HG02938 (cell line): ENCODE measurements at regions not wholly inside any gene's neighbourhood (a gene's known extent, or its start where the extent isn't known, plus 50 kb on each side); places are given as distances from the start of the nearest gene placed in this dataset.

ENCODE experiments used
- ATAC-seq: cut with Tn5 transposase; IDR thresholded peaks from one replicate; pipeline ENCODE4 v1.9.1; 2021; ENCODE audit warnings: mild to moderate bottlenecking, moderate library complexity; ENCODE audit not compliant: unreplicated experiment

DNA sequence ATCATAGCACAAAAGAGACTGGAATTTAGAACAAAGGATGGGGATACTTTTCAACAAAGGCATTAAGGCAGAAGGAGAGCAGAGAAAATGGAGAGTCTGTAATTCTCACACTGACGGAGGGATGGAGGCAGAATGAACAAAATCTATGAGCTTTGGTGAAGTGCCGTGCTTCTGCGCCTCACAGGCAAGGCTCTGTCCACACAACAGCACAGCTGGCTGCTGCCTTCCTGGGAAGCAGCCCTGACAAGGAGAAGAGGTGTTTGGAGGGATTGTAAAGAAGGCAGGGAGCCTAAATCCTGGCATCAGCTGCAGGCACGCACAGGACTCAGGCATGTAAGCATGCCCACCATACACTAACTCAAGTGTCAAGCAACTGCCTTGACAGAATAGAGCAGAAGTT, 485.2 kb upstream of the KIF2A start:
- ATAC-seq = no peak

DNA sequence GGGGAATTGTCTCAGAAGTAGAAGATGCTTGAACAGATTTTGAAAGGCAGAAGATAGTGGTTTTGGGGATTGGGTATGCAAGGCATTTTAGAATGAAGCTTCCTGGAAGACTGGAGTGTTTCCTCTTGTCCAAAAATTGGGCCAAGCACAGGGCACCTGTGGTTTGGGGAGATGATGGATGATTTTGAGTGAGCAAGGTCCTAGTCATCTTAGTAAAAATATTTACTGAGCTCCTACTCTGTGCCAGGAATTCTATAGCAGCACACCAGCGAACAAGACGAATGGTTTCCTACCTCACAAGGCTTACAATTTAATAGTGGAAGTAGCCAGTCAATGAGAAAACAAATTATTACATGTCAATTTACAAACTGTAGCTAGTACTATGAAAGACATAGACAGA, 484.4 kb upstream of the KIF2A start:
- no peak for ATAC-seq

DNA sequence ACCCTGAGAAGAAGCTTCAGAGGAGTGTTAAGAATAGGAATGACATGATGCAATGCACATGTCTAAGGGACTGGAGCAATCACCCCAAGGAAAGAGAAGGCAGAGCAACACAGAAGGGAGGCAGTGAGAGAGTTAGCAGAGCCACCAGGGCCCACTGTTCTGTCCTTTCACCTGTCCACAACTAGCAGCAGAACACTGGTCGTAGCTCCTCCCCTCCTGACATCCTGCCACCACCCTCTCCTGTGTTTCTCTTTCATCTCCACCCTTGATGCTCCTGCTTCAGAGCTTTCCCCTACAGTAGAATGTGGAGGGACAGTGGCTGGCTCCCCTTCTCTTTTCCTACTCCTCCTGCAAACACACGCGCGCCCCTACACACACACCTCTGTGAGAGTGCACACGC, 483.4 kb upstream of the KIF2A start:
- no peak for ATAC-seq

- no peak for ATAC-seq
These were observed 482.9 kb upstream of the KIF2A start for GRCh38 chr5:61823065-61823464.

GRCh38 chr5:61823781-61824180, 482.2 kb upstream of the KIF2A start:
- ATAC-seq = no peak

- no peak for ATAC-seq
These were observed 481.6 kb upstream of the KIF2A start for GRCh38 chr5:61824396-61824795.

DNA sequence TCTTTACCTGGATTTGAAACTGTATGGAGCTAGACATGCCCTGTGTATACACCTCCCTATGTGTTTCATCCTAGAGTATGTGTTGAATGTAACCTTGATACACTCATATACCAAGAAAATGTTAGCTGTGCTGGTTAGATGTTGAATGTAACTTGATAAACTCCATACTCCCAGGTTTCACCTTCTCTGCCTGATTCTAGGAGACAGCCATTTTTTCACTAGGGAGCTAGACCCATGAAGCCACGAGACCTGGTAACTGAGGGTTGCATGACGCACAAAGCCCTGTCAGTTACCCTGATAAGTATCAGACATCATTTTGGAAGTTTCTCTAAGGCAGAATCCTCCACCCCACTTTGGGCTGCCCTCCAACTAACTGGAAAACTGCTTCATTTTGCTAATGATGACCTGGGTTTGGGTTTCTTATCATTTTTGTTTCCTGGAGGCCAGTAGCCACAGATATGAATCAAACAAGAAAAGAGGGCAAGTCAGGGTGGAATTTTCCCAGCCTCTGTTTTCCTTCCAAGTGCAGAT, 478.5 kb upstream of the KIF2A start:
- no peak for ATAC-seq

- ATAC-seq = no peak
These were observed 477.1 kb upstream of the KIF2A start for GRCh38 chr5:61828856-61829255.

- ATAC-seq = no peak
These were observed 474.3 kb upstream of the KIF2A start for GRCh38 chr5:61831736-61832135.

GRCh38 chr5:61837788-61838187, 468.2 kb upstream of the KIF2A start:
- no peak for ATAC-seq

DNA sequence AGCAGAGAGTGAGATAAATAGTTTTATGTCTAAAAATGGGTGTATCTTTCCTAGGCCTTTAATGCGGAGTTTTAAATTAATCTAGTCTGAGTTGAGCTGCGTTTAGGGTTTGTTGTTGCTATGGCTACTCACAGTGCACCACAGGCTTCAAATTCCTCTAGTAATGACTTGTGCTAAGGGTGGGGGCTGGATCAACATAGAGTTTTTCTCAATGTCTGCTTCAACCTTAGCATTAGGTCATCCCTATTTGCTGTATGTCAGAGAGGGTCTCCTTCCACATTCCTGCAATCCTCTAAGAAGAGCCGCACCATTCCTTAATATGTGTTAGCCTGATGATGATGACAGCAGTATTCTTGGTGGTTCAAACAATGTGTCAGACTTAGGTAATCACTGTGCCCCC, 465.6 kb upstream of the KIF2A start:
- no peak for ATAC-seq

GRCh38 chr5:61842840-61843239, 463.2 kb upstream of the KIF2A start:
- no peak for ATAC-seq

DNA sequence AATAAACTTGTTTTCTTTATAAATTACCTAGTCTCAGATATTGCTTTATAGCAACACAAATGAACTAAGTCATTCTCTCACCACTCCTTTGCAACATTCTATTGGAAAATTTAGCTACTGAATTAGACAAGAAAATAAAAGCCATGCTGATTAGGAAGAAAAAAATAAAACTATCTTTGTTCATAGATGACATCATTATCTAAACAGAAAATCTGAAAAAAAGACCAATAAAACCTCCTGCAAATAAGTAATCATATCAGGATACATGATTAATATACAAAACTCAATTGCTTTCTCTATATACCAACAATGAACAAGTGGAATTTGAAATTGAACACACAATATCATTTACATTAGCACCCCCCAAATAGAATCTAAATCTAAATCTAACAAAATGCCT, 455.3 kb upstream of the KIF2A start:
- no peak for ATAC-seq

GRCh38 chr5:61854531-61854930, 451.5 kb upstream of the KIF2A start:
- ATAC-seq = no peak

DNA sequence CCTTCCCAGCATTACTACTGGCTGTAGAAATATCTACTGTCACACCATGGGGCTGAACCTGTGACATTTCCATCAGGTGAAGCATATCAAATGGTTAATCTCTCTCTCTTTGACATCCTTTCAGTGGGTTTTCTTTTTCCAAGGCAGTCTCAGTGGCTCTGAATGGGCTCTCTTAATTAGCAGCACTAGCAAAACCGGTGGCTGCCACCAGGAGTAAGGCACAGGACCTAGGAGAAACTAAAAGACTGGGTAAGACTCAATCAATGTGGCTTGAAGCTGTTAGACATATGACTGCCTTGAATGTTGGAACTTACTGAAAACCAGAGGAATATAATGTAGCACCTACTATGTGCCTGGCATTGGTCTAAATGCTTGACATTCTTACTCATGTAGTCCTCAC, 445.0 kb upstream of the KIF2A start:
- ATAC-seq = no peak

GRCh38 chr5:61866930-61867329, 439.1 kb upstream of the KIF2A start:
- peak; percentile 77 for ATAC-seq

- ATAC-seq = no peak
These were observed 436.7 kb upstream of the KIF2A start for GRCh38 chr5:61869333-61869732.

DNA sequence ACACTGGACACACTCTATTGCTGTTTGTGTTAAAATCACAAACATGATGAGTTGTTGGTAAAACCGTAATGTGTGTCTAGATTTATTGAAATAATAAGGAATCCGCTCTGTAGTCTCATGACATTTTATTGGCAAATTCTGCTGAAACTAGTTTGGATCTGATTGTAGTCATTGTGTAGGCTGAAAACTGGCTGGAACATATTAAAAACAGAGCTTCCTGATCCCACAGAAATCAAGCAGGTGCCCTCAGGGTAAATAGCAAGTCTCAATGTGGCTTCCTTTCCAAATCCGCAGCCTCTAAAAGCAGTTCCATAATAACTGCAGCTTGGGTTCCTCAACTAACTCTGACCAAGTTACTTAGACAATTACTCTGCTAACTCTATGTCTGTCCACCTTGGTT, 427.5 kb upstream of the KIF2A start:
- ATAC-seq = no peak

DNA sequence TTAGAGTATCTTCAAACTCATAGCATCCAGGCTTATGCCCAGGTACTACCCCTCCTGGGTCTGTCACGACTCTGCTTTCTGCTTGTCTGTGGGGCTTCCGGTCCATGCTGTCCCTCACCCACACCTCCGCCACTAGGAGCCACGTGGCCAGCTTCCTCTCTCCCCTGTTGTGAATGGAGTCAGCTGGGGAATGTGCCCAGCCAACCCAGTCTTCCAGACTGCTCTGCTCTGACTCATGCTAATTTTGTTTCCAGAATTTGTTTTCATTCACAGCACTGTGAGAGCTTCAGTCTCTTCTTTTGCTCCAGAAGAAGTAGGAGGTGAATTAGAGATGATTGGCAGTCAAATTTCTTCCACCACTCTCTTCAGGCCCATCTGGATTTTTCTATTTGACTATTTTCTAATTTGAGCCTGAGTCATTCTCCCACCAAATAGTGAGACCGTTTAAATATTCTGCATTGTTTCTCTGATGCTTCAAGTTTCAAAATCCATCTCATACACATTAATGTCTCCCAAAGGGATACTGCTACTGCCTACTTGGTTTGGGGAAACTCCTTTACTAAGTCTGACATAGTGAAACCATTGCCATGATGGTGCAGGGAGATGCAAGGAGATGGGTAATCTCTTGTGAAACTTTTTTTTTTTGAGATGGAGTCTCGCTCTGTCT, 424.1 kb upstream of the KIF2A start:
- ATAC-seq = no peak

DNA sequence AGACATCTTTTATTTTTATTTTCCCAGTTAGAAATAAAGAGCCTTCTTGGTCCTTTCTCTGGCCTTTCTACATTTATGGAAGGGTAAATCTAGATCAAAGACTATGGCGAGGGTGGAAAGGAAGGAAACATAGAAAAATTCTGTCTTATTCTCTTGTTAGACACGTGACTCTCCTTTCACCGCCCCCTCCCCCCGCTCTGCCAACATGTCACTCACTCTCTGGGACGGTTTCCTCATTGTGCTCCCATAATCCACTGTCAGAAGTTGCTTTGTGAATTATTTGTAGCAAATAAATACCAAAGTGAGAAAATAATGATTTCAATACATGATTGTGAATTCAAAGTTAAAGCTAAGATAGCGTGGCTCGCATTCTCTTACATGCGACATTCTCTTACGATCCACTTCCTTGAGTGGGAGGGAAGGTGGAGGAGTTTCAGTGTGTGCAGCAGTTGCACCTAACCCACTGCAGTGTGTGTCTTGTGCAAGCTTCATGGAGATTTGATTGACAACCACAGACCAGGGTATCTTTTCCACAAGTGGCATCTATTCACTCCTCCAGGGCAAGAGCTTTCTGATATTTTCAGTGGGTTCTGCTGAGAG, 423.0 kb upstream of the KIF2A start:
- no peak for ATAC-seq

GRCh38 chr5:61884252-61884855, 421.7 kb upstream of the KIF2A start:
- ATAC-seq = no peak

GRCh38 chr5:61886214-61886613, 419.8 kb upstream of the KIF2A start:
- no peak for ATAC-seq
